Keratinocyte (primary cell): ENCODE measurements at regions not wholly inside any gene's neighbourhood (a gene's known extent, or its start where the extent isn't known, plus 50 kb on each side); places are given as distances from the start of the nearest gene placed in this dataset.

Experiments
- DNase-seq: peaks from one replicate; pipeline ENCODE4 v3.0.0-alpha.2; 2011; ENCODE audit warnings: low read depth, missing footprints, low spot score
- FAIRE-seq: peaks from 2 replicates; lab custom pipeline; 2011; peaks lifted over from hg19 to GRCh38; lab: Jason Lieb, UNC
- H2AFZ ChIP-seq: 2 replicates; pipeline ENCODE4 v1.6.0; 2012; ENCODE audit warnings: low read length, control low read depth, inconsistent platforms; ENCODE audit not compliant: control insufficient read depth
- H3K27ac ChIP-seq: 2 replicates; pipeline ENCODE4 v1.5.1; 2011; ENCODE audit warnings: low read length; ENCODE audit not compliant: control insufficient read depth, insufficient read depth
- H3K27me3 ChIP-seq: 3 replicates; pipeline ENCODE4 v1.6.0; 2011; ENCODE audit warnings: low read length; ENCODE audit not compliant: control insufficient read depth, insufficient read depth; ENCODE audit errors: extremely low read depth
- H3K36me3 ChIP-seq, 2 experiments: 2 replicates in 1 of 2; 3 replicates in 1 of 2; pipeline ENCODE4 v1.5.1; 2011; ENCODE audit warnings: low read length in 2 of 2, mild to moderate bottlenecking in 1 of 2; ENCODE audit not compliant: control insufficient read depth in 2 of 2, insufficient read depth in 2 of 2; ENCODE audit errors: extremely low read depth in 1 of 2
- H3K4me1 ChIP-seq: 3 replicates; pipeline ENCODE4 v1.5.1; 2011; ENCODE audit warnings: low read length; ENCODE audit not compliant: control insufficient read depth, insufficient read depth; ENCODE audit errors: extremely low read depth
- H3K4me2 ChIP-seq: 3 replicates; pipeline ENCODE4 v1.6.0; 2011; ENCODE audit warnings: low read depth, low read length; ENCODE audit not compliant: control insufficient read depth, insufficient read depth; ENCODE audit errors: extremely low read depth
- H3K4me3 ChIP-seq, 3 experiments: fragments of 200-600 bp in 1 of 3; sonication (generic) in 1 of 3; 2 replicates in 2 of 3; 3 replicates in 1 of 3; pipeline ENCODE4 v1.5.1; 2011 to 2016; ENCODE audit warnings: low read length in 3 of 3, mild to moderate bottlenecking in 3 of 3, control low read depth in 2 of 3, inconsistent platforms in 1 of 3, low read depth in 1 of 3, mixed read lengths in 1 of 3, mixed run types in 1 of 3, moderate library complexity in 1 of 3; ENCODE audit not compliant: control insufficient read depth in 2 of 3, insufficient read depth in 2 of 3; ENCODE audit errors: extremely low read depth in 1 of 3
- H3K79me2 ChIP-seq: 2 replicates; pipeline ENCODE4 v1.6.0; 2012; ENCODE audit warnings: low read length; ENCODE audit not compliant: control insufficient read depth, insufficient read depth
- H3K9ac ChIP-seq: 3 replicates; pipeline ENCODE4 v1.6.0; 2011; ENCODE audit warnings: low read length; ENCODE audit not compliant: control insufficient read depth, insufficient read depth; ENCODE audit errors: extremely low read depth
- H3K9me1 ChIP-seq: 3 replicates; pipeline ENCODE4 v1.6.0; 2011; ENCODE audit warnings: low read length; ENCODE audit not compliant: control insufficient read depth, insufficient read depth; ENCODE audit errors: extremely low read depth
- H3K9me3 ChIP-seq: 2 replicates; pipeline ENCODE4 v1.5.1; 2012; ENCODE audit warnings: low read depth, low read length; ENCODE audit not compliant: control insufficient read depth
- H4K20me1 ChIP-seq: 3 replicates; pipeline ENCODE4 v1.6.0; 2011; ENCODE audit warnings: low read length; ENCODE audit not compliant: control insufficient read depth, insufficient read depth; ENCODE audit errors: extremely low read depth
- EZH2 ChIP-seq: IDR thresholded peaks from one replicate; pipeline ENCODE4 v1.6.1; 2012; ENCODE audit warnings: inconsistent platforms, mild to moderate bottlenecking, low read length, moderate library complexity
- dilution Hi-C: fragments of 300-500 bp; cut with MboI; formaldehyde crosslinking; loops from one replicate; pipeline ENCODE4 v1.7.0; 2020; ENCODE audit warnings: low sequenced_read_pairs; ENCODE audit not compliant: extremely low pct_ligation_motif_present
- TF ChIP-seq, protein P1 (sequence below), 3 experiments: IDR thresholded peaks in 1 of 3; conservative IDR thresholded peaks in 1 of 3; optimal IDR thresholded peaks in 1 of 3; 2 replicates in 2 of 3; 3 replicates in 1 of 3; pipeline versions ENCODE3 to v1.5.1; 2011; ENCODE audit warnings: low read length in 3 of 3, mild to moderate bottlenecking in 3 of 3, moderate library complexity in 2 of 3, control low read depth in 1 of 3, inconsistent platforms in 1 of 3; ENCODE audit not compliant: insufficient read depth in 2 of 3; ENCODE audit errors: extremely low read depth in 1 of 3

DNA sequence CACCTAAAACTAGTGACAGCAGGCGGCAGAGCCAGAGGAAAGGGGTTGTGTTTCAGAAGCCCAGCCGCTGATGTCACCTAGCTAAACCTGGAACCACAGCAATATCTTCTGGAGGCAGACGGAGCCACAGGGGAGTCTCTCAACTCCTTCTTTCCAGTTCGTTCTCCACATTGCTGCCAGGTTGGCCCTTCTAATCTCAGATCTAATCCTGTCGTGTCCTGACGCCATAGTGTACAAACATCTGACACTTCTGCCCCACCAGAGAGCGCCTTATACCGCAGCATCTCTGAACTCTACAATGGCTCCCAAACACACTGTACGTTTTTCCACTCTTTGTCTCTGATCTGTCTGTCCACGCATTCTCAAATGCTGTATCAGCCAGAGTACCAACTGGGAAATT, 240.0 kb downstream of the SMARCA2 start:
- no peaks in the 10 kb centered on the region for H3K9me3 ChIP-seq
- dilution Hi-C loops: no loop called here
- no peak overlapping the region for H3K27ac ChIP-seq
- H3K9me1 ChIP-seq: no peaks in the 10 kb centered on the region
- no peaks in the 10 kb centered on the region for H4K20me1 ChIP-seq
- H3K4me1 ChIP-seq: no peaks in the 10 kb centered on the region
- DNase-seq (no peak), FAIRE-seq (no peak)
- H3K27me3 ChIP-seq: no peaks in the 10 kb centered on the region
- no peak overlapping the region for H2AFZ ChIP-seq
- H3K4me2 ChIP-seq: no peak overlapping the region
- TF ChIP-seq, protein P1, sequence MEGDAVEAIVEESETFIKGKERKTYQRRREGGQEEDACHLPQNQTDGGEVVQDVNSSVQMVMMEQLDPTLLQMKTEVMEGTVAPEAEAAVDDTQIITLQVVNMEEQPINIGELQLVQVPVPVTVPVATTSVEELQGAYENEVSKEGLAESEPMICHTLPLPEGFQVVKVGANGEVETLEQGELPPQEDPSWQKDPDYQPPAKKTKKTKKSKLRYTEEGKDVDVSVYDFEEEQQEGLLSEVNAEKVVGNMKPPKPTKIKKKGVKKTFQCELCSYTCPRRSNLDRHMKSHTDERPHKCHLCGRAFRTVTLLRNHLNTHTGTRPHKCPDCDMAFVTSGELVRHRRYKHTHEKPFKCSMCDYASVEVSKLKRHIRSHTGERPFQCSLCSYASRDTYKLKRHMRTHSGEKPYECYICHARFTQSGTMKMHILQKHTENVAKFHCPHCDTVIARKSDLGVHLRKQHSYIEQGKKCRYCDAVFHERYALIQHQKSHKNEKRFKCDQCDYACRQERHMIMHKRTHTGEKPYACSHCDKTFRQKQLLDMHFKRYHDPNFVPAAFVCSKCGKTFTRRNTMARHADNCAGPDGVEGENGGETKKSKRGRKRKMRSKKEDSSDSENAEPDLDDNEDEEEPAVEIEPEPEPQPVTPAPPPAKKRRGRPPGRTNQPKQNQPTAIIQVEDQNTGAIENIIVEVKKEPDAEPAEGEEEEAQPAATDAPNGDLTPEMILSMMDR (optimal IDR thresholded peaks at IDR 0.05 in 1 of 3, IDR thresholded peaks at IDR 0.05 in 1 of 3, conservative IDR thresholded peaks at IDR 0.05 in 1 of 3; ENCODE audit: extremely low read depth in 1 of 3, insufficient read depth in 2 of 3, low read length in 3 of 3): peak in 1 of 3 experiments; percentile 17
- no peak for TF ChIP-seq EZH2
- H3K4me3 ChIP-seq: no peak overlapping the region
- H3K9ac ChIP-seq: no peak overlapping the region
- H3K36me3 ChIP-seq: no peaks in the 10 kb centered on the region
- H3K79me2 ChIP-seq: no peaks in the 10 kb centered on the region

GRCh38 chr9:2257248-2257929, 242.2 kb downstream of the SMARCA2 start:
- Histone ChIP-seq H3K4me2 (no peak overlapping the region), H3K36me3 (no peaks in the 10 kb centered on the region), H2AFZ (no peak overlapping the region), H3K27me3 (no peaks in the 10 kb centered on the region), H3K4me3 (no peak overlapping the region), H4K20me1 (no peaks in the 10 kb centered on the region), H3K4me1 (peaks cover 8% of the 10 kb centered on the region), H3K9me1 (no peaks in the 10 kb centered on the region), H3K27ac (no peak overlapping the region), H3K79me2 (no peaks in the 10 kb centered on the region), H3K9me3 (no peaks in the 10 kb centered on the region), H3K9ac (no peak overlapping the region)
- no peak for TF ChIP-seq EZH2
- TF ChIP-seq, protein P1 (optimal IDR thresholded peaks at IDR 0.05 in 1 of 3, IDR thresholded peaks at IDR 0.05 in 1 of 3, conservative IDR thresholded peaks at IDR 0.05 in 1 of 3; ENCODE audit: extremely low read depth in 1 of 3, insufficient read depth in 2 of 3, low read length in 3 of 3): no peak
- FAIRE-seq (no peak), DNase-seq (no peak)
- dilution Hi-C loops: no loop called here
